Trophoblast cell (in vitro differentiated cells and primary cell): ENCODE measurements at regions not wholly inside any gene's neighbourhood (a gene's known extent, or its start where the extent isn't known, plus 50 kb on each side); places are given as distances from the start of the nearest gene placed in this dataset.
A peak's percentile ranks its signal among the peaks of the same experiment; 100 is the strongest.

Source experiments
- DNase-seq, 2 donors: peaks; one replicate each; pipeline ENCODE4 v3.0.0-alpha.2; 2016
- H2AFZ ChIP-seq: 2 replicates; pipeline ENCODE4 v1.6.1; 2013; ENCODE audit warnings: low read length, moderate library complexity, mild to moderate bottlenecking; ENCODE audit not compliant: insufficient read depth, poor library complexity
- H2AK5ac ChIP-seq: 2 replicates; pipeline ENCODE4 v1.6.1; 2013; ENCODE audit warnings: mild to moderate bottlenecking, low read length
- H2BK120ac ChIP-seq: 2 replicates; pipeline ENCODE4 v1.6.1; 2013; ENCODE audit warnings: low read length, mild to moderate bottlenecking, moderate library complexity; ENCODE audit not compliant: insufficient read depth, poor library complexity
- H2BK12ac ChIP-seq: 2 replicates; pipeline ENCODE4 v1.6.1; 2013; ENCODE audit warnings: mild to moderate bottlenecking, low read length, moderate library complexity
- H2BK5ac ChIP-seq: 2 replicates; pipeline ENCODE4 v1.6.1; 2013; ENCODE audit warnings: low read length, low read depth, moderate library complexity, mild to moderate bottlenecking; ENCODE audit not compliant: poor library complexity
- H3K14ac ChIP-seq: 2 replicates; pipeline ENCODE4 v1.6.1; 2013; ENCODE audit warnings: mild to moderate bottlenecking, low read length
- H3K18ac ChIP-seq: 2 replicates; pipeline ENCODE4 v1.6.1; 2013; ENCODE audit warnings: mild to moderate bottlenecking, low read length
- H3K23ac ChIP-seq: 2 replicates; pipeline ENCODE4 v1.6.1; 2013; ENCODE audit warnings: low read length
- H3K27ac ChIP-seq: 2 replicates; pipeline ENCODE4 v1.5.1; 2013; ENCODE audit warnings: low read depth, mild to moderate bottlenecking, inconsistent platforms, low read length, moderate library complexity
- H3K27me3 ChIP-seq: 2 replicates; pipeline ENCODE4 v1.6.1; 2013; ENCODE audit warnings: inconsistent platforms, mild to moderate bottlenecking, low read length, moderate library complexity; ENCODE audit not compliant: insufficient read depth
- H3K36me3 ChIP-seq, 2 experiments: 1 replicate in 1 of 2; 2 replicates in 1 of 2; pipeline ENCODE4 v1.6.1; 2013; ENCODE audit warnings: low read length in 2 of 2, mild to moderate bottlenecking in 2 of 2, moderate library complexity in 1 of 2; ENCODE audit not compliant: insufficient read depth in 2 of 2, control insufficient read depth in 1 of 2
- H3K4ac ChIP-seq: 2 replicates; pipeline ENCODE4 v1.6.1; 2013; ENCODE audit warnings: low read depth, mild to moderate bottlenecking, low read length, moderate library complexity
- H3K4me1 ChIP-seq, 2 experiments: 1 replicate in 1 of 2; 2 replicates in 1 of 2; pipeline ENCODE4 v1.6.1; 2013; ENCODE audit warnings: low read length in 2 of 2, mild to moderate bottlenecking in 2 of 2, moderate library complexity in 1 of 2; ENCODE audit not compliant: insufficient read depth in 2 of 2, control insufficient read depth in 1 of 2
- H3K4me2 ChIP-seq: 2 replicates; pipeline ENCODE4 v1.6.1; 2013; ENCODE audit warnings: inconsistent platforms, mild to moderate bottlenecking, low read length, moderate library complexity
- H3K4me3 ChIP-seq: 2 replicates; pipeline ENCODE4 v1.5.1; 2013; ENCODE audit warnings: mild to moderate bottlenecking, low read depth, low read length, inconsistent platforms
- H3K79me1 ChIP-seq: one replicate; pipeline ENCODE4 v1.6.1; 2013; ENCODE audit warnings: low read length
- H3K79me2 ChIP-seq: 2 replicates; pipeline ENCODE4 v1.6.1; 2013; ENCODE audit warnings: low read length, mild to moderate bottlenecking; ENCODE audit not compliant: control insufficient read depth, insufficient read depth, poor library complexity
- H3K9ac ChIP-seq: 2 replicates; pipeline ENCODE4 v1.6.1; 2013; ENCODE audit warnings: mild to moderate bottlenecking, low read length
- H3K9me3 ChIP-seq: 2 replicates; pipeline ENCODE4 v1.6.1; 2013; ENCODE audit warnings: low read depth, mild to moderate bottlenecking, control low read depth, inconsistent platforms, low read length; ENCODE audit not compliant: insufficient read depth
- H4K12ac ChIP-seq: 2 replicates; pipeline ENCODE4 v1.6.1; 2013; ENCODE audit warnings: low read depth, mild to moderate bottlenecking, low read length, moderate library complexity
- H4K8ac ChIP-seq: 2 replicates; pipeline ENCODE4 v1.6.1; 2013; ENCODE audit warnings: low read depth, mild to moderate bottlenecking, low read length, moderate library complexity
- H4K91ac ChIP-seq: one replicate; pipeline ENCODE4 v1.6.1; 2013; ENCODE audit warnings: low read depth, mild to moderate bottlenecking, low read length, moderate library complexity
- WGBS: extraction: QIAGEN DNeasy Blood & Tissue Kit; methylation state at CpG from one replicate; pipeline ENCODE4 v1.1.7; 2013; ENCODE audit warnings: missing lambda C conversion rate; ENCODE audit not compliant: insufficient read length, insufficient coverage; ENCODE audit errors: extremely low coverage; 5-methylcytosine and 5-hydroxymethylcytosine counted together

DNA sequence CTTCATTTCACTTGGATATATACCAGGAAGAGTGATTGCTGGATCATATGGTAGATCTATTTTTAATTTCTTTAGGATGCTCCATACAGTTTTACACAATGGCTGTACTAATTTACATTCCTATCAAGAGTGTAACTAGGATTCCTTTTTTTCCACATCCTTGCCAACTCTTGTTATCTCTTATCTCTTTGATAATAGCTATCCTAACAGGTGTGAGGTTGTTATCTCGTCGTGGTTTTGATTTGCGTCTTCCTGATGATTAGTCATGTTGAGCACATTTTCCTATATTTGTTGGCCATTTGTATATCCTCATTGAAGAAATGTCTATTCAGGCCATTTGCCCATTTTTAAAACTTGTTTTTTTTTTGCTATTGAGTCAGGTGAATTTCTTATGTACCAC, 552.4 kb downstream of the RFPL4B start:
- Histone ChIP-seq H3K4me2 (no peak overlapping the region), H2BK120ac (no peak overlapping the region), H3K4me3 (no peak overlapping the region), H3K14ac (no peak overlapping the region), H4K12ac (no peak overlapping the region), H3K36me3 (peaks cover 0 to 2% of the 10 kb centered on the region in 2 experiments), H3K18ac (no peak overlapping the region), H3K27me3 (no peaks in the 10 kb centered on the region), H2AK5ac (no peak overlapping the region), H3K4ac (no peak overlapping the region), H3K23ac (no peak overlapping the region), H2BK5ac (no peak overlapping the region), H3K4me1 (no peaks in the 10 kb centered on the region), H3K9ac (no peak overlapping the region), H4K8ac (no peak overlapping the region), H3K79me1 (no peaks in the 10 kb centered on the region), H4K91ac (no peak overlapping the region), H2AFZ (no peak overlapping the region), H3K27ac (no peak overlapping the region), H2BK12ac (no peak overlapping the region), H3K79me2 (no peaks in the 10 kb centered on the region), H3K9me3 (no peaks in the 10 kb centered on the region)
- WGBS, result no CpG with 5 or more reads among the region's 3 CpGs
- DNase-seq, result peak; percentile 19 to 70

DNA sequence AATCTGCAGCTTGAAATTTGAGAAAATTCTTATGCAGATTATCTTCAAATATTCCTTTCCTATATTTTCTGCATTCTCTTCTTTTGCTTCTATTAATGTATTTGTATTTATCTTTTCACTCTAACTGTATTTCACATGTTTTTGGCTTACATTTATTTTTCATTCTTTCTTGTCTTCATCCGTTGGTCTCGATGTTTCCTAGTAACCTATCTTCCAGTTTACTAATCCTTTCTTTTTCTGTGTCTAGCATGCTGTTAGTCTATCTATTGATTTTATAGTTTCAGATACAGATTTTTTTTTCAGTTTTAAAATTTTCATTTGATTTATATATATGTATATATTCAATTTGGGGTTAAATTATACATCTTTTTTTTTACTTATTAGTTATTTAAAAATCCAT, 556.2 kb downstream of the RFPL4B start:
- DNase-seq, result no peak

DNA sequence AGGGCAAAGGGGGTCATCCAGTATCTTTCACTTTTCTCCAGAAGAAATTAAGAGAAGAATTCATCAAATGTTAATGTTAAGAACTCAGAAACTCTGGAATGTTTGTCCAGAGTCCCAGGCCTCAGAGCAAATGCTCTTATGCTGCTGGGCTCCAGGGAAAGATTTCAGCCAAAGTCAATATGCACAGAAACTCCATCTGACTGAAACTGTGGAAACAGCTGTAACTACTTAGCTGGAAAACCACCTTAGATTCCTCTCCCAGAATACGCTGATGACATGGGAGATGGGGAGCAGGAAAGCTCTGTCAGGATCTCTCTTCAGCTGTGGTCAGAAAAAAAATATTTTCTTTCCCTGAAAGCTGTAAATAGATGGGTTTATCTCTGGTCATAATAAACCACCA, 559.6 kb downstream of the RFPL4B start:
- Histone ChIP-seq H3K79me2 (no peaks in the 10 kb centered on the region), H3K14ac (no peak overlapping the region), H2AFZ (no peak overlapping the region), H4K91ac (no peak overlapping the region), H3K9me3 (no peaks in the 10 kb centered on the region), H3K27ac (peak overlapping the region; percentile 74), H3K4me1 (no peaks in the 10 kb centered on the region), H3K79me1 (no peaks in the 10 kb centered on the region), H4K12ac (no peak overlapping the region), H3K4me2 (no peak overlapping the region), H2AK5ac (no peak overlapping the region), H3K4me3 (no peak overlapping the region), H3K4ac (no peak overlapping the region), H2BK12ac (no peak overlapping the region), H4K8ac (no peak overlapping the region), H2BK5ac (no peak overlapping the region), H3K9ac (no peak overlapping the region), H2BK120ac (no peak overlapping the region), H3K27me3 (no peaks in the 10 kb centered on the region), H3K18ac (no peak overlapping the region), H3K36me3 (no peaks in the 10 kb centered on the region), H3K23ac (no peak overlapping the region)
- no peak for DNase-seq
- WGBS, result no CpG with 5 or more reads among the region's 1 CpG

More for the DNA sequence above, 556.2 kb downstream of the RFPL4B start:
- Histone ChIP-seq H3K27me3 (no peaks in the 10 kb centered on the region), H3K4me3 (no peak overlapping the region), H4K91ac (no peak overlapping the region), H3K79me1 (no peaks in the 10 kb centered on the region), H3K36me3 (peaks cover 0 to 2% of the 10 kb centered on the region in 2 experiments), H3K9me3 (no peaks in the 10 kb centered on the region), H2AK5ac (no peak overlapping the region), H3K79me2 (no peaks in the 10 kb centered on the region), H2AFZ (no peak overlapping the region), H3K4me1 (no peaks in the 10 kb centered on the region), H3K27ac (no peak overlapping the region), H4K8ac (no peak overlapping the region), H4K12ac (no peak overlapping the region), H2BK5ac (no peak overlapping the region), H3K4me2 (no peak overlapping the region), H3K4ac (no peak overlapping the region), H3K18ac (no peak overlapping the region), H2BK12ac (no peak overlapping the region), H3K14ac (no peak overlapping the region), H2BK120ac (no peak overlapping the region), H3K9ac (no peak overlapping the region), H3K23ac (no peak overlapping the region)
- no CpG with 5 or more reads among the region's 2 CpGs for WGBS

DNA sequence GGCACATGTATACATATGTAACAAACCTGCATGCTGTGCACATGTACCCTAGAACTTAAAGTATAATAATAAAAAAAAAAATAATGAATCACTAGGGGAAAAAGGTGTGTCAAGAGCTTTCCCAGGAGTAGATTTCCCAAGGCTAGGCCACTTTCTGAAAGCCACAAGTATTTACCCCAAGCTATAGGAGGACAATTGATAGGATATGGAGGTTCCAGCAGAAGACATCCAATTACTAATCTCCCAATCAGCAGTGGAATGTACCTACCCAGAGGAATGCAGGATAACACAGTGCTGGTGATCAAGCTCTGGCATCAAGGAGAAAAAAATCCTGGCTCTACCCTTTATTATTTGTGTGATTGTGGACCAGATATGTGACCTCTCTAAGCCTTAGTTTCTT, 562.7 kb downstream of the RFPL4B start:
- Histone ChIP-seq H3K27ac (peak overlapping the region; percentile 27), H3K18ac (no peak overlapping the region), H4K12ac (no peak overlapping the region), H2BK12ac (no peak overlapping the region), H3K79me2 (no peaks in the 10 kb centered on the region), H3K14ac (no peak overlapping the region), H2AFZ (no peak overlapping the region), H3K79me1 (no peaks in the 10 kb centered on the region), H3K4me1 (no peaks in the 10 kb centered on the region), H4K91ac (no peak overlapping the region), H3K4me2 (no peak overlapping the region), H4K8ac (no peak overlapping the region), H2BK5ac (no peak overlapping the region), H2BK120ac (no peak overlapping the region), H3K9me3 (no peaks in the 10 kb centered on the region), H3K9ac (no peak overlapping the region), H2AK5ac (no peak overlapping the region), H3K4ac (no peak overlapping the region), H3K23ac (no peak overlapping the region), H3K27me3 (no peaks in the 10 kb centered on the region), H3K4me3 (no peak overlapping the region), H3K36me3 (no peaks in the 10 kb centered on the region)
- peak; percentile 6 to 40 for DNase-seq
